Activated CD8-positive, alpha-beta memory T cell treated with anti-CD3 and anti-CD28 coated beads, Interleukin-2, amount 50 U/mL, for 48 hours (primary cell): ENCODE measurements at regions not wholly inside any gene's neighbourhood (a gene's known extent, or its start where the extent isn't known, plus 50 kb on each side); places are given as distances from the start of the nearest gene placed in this dataset.

Experiments
- DNase-seq: peaks from one replicate; pipeline ENCODE4 v3.0.0-alpha.2; 2020

DNA sequence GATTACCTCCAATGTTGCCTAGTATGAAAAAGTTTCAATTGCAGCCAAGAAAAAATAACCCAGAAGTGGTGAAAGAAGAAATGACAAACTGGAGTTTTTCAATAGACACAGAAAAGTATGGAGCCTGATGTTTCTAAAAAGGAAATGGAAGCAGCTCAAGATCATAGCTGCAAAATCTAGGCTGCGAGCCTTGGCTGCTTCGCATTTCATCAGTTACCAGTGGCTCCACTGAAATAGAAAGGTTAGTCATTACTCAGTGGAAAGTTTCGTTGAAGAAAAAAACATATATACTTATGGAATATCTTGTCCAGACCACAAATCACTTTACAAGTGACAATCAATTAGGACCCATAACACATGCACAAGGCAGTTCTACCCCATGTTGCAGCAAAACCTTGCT, 206.8 kb upstream of the SOX9 start:
- DNase-seq, result no peak

DNA sequence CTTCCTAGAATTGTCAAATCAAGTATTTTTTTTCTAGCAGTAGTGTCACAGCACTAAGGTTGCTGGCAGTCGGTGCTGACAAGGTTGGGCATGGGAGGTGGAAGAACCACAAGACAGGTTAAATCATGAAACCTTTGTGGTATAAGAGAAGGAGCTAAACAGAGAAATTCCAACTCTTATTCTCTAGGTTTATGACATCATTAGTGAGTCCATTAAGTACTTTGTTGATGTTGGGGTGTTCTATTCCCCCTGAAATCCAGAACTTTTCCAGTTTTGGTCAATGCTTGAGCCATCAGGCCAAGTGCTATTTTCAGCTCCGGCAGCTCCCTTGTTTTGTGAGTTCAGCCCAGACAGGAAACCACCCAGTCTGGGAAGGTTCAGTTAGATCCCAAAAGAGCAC, 206.0 kb upstream of the SOX9 start:
- DNase-seq, result no peak

DNA sequence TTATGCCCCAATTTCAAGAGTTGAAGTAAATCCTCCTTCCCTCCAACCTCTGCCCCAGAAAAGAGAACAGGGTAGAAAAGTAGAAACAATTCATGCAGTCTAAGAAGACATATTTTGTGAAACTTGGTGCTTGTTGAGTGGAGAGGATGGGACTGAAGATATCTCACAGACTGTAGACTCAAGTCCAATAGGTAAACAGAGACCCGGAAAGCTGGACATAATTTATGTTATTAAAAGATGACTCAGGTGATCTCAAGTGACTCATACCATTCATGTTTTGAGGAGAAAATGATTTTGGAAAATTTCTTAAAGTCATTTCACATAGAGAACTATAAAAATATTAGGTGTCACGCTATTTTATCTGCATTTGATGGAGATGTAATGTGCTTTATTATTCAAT, 203.1 kb upstream of the SOX9 start:
- no peak for DNase-seq

DNA sequence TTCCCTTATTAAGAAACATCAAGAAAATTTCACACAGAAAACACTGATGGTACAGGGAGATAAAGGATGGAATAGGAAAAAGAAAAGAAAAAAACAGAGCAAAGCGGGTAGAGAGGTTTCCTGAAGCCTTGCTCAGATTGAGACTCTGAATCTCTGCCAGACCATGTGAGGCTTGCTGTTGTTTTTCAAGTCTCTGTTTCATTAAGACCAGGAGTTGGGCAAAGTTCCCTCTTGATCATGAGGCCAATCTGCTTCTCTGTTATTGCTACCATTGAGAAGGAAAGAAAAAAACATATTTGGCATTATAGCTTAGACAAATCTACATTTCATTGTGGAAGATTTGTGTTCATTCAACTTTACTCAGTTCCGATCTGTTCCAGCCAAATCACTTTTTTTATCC, 201.6 kb upstream of the SOX9 start:
- no peak for DNase-seq

DNA sequence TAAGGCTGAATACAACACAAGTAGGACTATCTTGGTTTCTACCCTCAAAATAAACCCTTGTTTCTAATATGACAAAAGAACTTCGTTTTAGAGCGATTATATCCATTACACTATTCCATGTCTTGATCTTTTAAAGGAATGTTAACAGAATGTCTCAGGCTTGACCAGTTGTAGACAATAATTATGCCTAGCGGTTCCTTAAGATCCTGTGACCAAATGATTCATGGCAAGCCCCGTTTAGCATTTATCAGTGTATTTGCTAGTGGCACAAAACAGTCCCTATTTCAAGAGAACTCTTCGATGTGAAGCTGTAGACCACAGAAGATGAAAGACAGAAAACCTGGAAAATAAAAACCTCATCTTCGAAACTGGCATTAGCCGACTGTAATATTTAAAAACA, 200.9 kb upstream of the SOX9 start:
- DNase-seq, result no peak

DNA sequence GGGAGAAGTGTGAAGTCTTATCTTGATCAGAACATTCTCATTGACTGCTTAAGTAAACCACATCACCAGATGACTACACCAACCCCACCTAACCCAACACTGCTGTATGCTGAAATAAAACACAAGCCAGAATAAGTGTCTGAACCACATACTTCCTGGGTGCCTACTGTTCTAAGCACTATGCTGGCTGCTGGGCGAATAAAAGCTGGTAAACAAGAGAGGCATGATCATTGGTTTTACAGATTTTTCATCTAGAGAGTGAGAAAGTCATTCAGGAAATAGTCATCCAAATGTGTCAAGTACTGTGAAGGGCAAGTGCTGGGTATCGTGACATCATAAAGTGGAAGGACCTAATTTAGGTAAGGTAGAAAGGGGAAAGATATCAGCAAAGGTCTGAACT, 199.0 kb upstream of the SOX9 start:
- no peak for DNase-seq

DNA sequence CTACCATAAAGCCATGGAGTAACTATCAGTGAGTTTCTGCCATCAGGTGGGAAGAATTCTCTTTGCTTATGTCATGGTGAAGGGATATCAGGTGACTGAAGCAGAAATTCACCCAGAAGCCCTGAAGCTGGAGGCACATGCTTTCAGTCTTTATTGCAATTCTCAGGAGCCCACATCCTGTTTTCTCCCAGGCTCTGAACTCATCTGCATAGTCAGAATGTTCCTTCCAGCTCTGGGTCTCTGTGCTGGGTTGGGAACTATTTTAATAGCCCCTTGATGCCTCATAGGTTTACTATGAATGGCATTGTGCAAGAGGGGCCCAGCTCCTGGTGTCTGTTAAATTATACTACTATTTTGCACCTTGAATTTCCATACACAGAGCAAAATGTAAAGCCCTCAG, 198.4 kb upstream of the SOX9 start:
- DNase-seq, result no peak

DNA sequence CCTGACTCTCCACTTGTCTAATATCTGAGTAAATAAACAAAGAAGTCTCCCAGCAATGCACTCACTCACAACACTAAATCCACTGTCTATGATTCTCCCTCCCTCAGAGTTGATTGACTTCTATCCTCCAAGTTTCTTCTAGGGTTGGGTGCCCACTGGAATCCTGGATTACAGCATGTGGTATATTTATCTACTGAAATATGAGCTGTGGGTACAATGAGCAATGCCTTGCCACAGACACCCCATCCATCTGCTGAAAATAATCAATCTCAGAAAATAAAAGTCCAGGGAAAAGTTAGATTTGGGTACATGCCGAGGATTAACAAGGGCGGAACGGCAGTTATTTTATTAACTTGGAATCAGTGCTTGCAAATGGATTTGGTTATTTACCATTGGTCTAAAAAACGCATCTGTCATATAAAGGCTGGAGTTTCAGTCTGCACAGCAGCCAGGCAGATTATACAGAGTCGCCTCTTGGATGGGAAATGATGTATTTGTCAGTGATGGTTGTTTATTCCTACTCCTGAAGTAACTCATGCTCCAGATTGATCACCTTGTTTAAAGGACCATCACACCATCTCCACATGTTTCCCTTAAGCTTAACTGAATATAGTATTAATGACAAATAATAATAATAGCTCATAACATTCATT, 193.9 kb upstream of the SOX9 start:
- no peak for DNase-seq

DNA sequence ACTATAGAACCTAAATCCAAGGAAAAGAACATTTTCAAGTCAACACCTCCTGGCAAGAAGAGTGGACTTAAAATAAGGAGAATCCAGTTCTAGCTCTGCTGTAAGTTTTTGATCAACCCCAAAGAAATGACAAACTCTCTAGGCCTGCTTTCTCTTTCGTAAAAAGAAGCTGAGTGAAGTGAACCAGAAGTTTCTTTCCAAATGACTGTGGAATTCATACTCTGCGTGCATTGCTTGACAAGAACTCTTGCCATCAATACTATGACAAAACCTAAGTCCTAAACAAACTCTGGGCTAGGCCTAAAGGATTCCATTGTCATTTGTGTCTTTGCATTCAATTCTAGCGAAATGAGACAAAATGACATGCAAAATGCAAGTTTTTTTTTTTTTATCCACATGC, 187.5 kb upstream of the SOX9 start:
- DNase-seq, result no peak

DNA sequence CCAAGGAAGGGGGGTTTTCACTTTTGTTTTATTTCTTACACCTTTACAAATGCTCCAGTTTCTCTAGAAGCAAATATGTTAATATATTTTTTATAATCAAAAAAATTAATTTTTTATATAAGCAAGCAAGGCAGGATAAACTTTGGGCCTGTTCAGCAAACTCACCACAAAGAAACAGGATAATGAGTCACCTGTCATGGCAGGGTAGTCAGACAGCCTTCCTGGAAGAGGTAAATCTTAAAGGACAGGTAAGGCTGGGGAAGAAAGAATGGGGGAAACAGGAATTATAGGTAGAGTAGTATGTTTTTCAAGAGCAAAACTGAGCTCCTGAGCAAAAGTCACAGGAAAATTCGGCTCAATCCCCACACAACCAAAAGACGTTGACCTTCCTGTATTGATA, 186.3 kb upstream of the SOX9 start:
- DNase-seq, result no peak

DNA sequence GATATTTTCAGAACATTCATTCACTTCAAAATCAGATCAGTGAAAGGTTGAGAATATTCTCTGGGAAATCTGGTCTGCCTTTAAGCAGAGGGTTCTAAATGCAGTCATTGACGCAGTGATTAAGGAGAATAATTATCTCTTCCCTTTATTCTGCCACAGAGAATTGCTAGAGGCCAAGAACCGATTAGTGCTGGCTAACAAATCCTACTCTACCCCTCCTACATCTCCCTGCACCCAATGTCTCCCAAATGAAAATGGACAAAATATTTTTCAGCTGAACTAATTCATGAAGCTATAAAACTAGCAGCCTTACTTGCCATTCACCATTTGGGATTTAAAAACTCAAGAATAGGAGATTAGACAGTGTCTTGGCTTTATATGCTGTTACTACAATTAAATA, 185.5 kb upstream of the SOX9 start:
- no peak for DNase-seq

DNA sequence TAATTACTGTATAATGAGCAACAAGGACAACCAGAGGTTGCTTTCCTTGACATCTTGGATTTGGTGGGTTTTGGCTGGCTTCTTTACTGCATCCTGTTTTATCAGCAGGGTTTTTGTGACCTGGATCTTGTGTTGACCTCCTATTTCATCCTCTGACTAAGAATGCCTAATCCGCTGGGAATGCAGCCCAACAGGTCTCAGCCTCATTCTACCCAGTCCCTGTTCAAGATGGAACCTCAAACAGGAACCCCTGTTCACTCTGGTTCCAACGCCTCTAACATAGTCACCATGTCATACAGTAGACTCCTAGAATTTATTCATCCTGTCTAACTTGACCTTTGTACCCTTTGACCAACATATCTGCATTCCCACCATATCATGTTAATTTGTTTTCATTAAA, 183.8 kb upstream of the SOX9 start:
- DNase-seq, result no peak

DNA sequence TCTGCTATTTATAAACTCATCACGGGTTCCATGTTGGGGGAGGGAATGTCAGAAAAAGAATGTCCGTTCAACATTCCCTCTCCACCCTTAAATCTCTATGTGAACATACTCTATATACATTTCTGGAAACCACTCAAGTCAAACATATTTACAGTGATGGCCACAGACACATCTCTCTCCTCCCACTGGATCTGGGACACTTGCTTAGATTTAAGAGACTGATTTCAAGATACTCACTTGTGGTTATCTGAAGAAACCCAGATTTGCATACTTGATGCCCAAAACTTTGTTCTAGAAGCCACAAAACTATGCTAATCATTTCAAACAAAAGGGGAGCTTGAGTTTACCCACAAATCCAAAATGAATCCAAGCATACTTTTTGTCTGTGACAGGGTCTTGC, 182.9 kb upstream of the SOX9 start:
- no peak for DNase-seq

DNA sequence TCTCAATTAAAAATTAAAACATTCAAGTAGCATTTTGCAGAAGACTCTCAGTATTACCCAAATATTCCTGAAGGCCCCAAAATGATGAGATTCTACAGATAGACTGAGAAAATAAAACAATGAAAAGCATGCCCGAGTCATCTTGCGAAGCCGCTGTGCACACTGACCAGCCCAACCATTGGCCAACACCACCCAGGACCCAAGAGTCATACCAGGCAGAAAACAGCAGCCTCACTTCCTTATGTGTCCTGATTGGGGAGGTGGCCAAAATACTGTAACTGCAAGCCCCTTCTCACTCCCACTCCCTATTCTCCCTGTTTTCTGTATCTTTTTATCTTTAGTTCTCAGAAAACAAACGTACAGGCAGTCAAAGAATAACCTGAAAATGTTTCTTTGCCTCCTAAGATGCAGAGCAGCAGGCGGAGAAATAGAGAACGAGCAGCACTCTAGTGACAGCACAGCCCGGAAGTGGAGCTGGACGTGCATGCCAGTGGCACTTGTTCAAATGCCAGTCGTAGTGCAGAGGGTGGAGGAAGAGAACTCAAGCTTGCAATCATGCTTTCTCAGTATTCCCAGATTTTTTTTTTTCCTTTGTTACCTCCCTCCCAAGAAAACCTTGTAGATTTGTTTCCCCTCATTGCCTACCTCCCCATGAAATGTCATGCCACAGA, 182.3 kb upstream of the SOX9 start:
- no peak for DNase-seq

DNA sequence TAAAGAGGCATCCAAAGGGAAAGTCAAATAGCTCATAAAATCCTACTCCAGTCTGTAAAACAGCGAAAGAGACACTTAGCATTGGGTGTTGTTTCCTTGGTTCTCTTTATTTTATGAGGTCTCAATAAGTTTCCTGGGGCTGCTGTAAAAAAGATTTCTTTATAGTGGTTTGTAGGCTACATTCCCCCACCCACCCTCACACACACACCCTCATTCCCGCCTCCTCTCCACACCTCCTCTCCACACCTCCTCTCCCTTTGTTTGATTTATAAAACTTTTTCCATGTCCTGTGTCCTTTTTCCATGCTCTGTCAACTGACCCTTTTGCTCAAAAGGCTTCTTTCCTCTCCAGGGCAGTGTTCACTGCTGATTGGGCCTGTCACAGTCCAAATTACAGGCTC, 178.9 kb upstream of the SOX9 start:
- no peak for DNase-seq

DNA sequence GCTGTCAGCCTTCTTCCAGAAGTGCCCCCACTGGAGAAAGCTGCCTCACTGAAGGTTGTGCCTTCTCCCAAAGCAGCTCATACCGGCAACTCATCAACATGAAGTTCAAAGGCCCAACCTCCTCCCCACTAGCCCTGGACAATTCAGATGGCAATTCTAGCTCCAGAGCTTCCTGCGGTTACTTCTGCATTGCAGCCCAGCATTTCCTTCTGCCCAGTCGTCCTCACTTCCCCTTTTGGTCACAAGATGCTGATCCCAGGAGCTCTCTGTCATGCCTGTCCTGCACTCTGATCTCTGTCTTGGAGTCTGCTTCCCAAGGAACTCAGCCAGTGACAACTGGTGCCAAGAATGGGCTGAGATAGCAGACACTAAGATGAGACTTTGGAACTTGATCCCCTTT, 178.2 kb upstream of the SOX9 start:
- DNase-seq, result no peak

DNA sequence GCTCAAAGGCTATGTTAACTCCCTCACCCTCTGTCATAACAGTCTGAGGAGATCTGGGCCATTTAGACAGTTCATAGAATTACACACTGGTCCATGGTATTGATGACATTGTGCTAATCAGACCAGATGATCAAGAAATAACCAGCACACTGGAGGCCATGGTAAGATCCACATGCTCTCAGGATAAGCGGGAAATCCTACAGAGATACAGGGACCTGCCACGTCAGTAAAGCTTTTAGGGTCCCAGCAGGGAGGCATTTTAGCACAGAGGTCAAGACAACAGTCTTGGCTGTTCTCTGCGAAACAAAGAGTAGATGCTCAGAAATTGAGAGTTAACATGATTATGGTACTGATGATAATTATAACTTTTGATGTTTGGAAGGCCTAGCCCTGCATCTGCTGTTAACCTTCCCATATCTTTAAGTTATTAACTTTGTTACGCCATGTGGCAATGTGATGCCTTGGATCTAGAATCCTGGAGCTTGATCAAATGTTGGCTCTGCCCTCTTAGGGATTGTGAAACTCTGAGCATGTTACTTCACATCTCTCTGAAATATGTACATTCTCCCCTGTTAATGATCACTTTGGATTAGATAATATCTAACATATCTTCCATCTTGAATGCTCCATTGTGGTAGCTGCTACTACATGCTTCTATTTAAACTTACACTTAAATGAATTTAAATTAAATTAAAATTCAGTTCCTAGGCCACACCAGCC, 172.0 kb upstream of the SOX9 start:
- DNase-seq, result no peak

DNA sequence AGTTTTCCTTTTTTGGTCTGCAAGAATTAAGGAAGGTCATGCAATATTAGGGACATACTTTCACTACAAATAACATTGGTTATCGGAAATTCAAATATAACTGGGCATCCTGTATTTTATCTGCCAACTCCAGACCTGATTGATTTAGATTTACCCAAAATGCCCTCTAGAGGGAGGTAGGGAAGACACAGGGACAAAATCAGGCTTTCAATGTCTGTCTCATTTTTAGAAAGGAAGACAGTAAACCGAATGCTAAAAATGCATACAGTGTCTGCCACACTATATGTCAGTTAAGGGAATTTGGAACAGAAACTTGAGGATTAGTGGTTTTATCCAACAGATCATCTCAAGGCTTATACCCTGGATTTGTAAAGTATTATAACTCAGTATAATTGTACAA, 161.7 kb upstream of the SOX9 start:
- DNase-seq, result no peak

DNA sequence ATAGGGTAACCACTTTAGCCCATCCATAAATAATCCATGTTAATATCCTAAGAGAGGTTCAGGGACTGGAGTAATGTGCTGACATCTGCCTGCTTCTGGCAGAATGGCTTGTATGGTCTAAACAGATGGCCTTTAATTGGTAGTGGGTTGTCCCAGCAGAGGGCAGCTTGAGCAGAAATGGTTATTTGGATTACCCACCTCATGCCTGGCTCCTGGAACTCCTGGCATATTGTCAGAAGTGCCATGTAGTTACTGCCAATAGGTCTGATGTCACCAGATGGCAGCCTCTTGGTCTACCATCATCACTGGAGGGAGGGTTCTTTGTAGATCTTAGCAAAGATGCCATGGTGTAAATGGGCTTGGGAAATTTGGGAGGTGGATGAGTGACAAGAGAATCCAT, 157.5 kb upstream of the SOX9 start:
- DNase-seq, result no peak

DNA sequence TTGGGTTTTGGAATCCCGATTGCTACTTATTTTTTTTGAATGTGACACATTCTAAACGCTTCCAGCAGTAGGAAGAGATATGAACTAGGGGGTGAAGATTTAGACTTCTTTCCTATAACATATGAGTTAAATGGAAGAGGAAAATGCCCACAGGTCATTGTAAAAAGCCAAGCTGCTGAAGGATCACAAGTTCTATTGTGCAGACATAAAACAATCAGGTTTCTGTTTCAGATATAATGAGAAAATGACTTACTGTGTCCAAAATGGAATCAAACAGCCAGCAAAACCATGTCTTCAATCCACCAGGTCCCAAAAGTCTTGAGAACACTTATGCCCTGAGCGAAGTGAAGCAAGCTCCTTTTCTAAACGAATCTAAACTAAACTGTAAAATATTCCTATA, 157.0 kb upstream of the SOX9 start:
- DNase-seq, result no peak

DNA sequence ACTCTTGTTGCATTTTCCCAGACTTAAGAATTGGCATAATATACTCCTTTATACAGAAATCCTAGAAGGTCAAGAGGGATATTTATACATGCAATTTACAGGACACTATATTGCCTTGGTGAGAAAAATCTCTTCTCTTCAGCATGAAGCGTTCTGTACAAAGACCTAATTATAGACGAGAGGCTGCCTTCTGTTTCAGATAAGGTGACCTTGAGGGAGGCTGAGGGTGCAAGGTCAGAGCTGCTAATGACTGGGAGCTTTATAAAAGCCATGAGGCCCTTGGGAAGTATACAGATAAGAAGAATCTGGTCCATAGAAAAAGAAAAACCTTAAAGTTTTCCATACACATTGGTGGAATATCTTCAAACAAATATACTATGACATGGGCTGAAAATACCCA, 156.3 kb upstream of the SOX9 start:
- DNase-seq, result no peak

DNA sequence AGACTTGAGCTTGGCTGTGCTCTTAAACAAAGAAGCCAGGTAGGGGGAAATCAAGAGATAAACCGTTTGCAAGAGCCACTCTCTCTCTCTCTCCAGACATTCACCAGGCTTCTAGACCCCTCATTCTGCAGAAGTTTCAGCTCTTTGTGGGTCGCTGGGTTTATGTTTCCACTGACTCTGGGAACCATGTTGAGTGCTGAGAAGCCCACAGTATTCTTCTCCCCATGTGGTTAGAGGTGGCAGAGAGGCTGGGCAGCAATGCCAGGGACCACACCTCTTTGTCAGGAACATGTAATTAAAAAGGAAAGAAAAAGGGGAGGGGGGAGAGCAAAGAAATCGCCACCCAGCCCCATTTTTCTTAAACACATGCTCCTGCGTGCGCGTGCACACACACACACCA, 154.8 kb upstream of the SOX9 start:
- no peak for DNase-seq

DNA sequence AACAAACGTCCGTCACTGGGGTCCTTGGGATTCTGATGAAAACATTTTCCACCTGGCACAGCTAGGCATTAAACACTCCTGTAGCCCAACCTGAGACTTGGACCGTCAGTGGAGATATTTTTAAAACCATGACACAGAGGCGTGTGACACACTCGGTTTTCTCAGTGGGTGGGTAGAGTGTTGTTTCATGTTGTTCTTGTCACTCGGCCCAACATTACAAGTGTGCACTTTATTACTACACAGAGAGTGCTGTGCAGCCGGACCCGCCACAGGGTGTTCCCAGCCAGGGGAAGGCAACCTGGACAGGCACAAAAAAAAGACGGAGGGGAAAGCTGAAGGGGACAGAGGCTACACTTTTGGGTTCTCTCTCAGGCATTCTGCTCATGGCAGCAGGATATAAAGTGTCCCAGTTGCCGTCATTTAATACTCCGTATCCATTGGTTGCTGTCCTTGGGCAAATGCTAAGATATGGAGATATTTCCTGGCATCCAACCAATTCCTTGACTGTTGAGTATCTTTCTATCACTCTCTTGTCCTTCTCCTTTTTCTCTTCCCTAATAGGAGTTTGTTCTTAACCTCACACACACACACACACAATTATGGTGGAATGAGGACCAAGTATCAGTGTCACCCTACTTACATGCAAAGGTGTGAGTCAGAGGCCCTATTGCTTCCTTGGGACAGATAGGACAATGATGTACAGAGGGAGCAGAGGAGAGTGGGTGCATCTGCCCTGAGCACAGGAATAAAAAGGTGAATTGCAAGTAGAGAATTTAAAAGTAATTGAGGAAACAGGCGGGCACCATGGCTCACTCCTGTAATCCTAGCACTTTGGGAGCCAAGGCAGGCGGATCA, 154.1 kb upstream of the SOX9 start:
- no peak for DNase-seq

DNA sequence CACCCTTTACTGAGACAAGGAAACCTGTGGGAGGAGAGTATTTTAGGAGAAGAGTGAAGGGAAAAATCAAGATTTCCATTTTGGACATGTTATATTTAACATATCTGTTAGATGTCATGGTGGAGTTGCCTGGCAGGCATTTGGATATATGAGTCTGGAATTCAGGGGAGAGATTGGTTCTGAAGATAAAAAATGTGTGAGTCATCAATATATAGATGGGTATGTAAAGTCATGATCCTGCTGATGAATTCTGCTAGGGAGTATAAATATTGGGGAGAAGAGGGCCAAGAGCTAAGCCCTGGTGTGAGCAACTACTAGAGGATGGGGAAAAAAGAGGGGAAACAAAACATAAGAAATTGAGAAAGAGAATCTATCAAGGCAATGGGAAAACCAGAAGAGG, 151.3 kb upstream of the SOX9 start:
- DNase-seq, result no peak
